A549 (cell line): ENCODE measurements at regions not wholly inside any gene's neighbourhood (a gene's known extent, or its start where the extent isn't known, plus 50 kb on each side); places are given as distances from the start of the nearest gene placed in this dataset.

Source experiments
- CEBPB ChIP-seq, 2 experiments: fragments of >200 bp in 1 of 2; sonication (Bioruptor Twin) in 1 of 2; formaldehyde crosslinking in 1 of 2; IDR thresholded peaks; 2 replicates each; pipeline ENCODE4 v1.6.1; 2012 to 2016
- CHD4 ChIP-seq: fragments of 200-600 bp; sonication (generic); IDR thresholded peaks from 2 replicates; pipeline ENCODE4 v1.6.1; 2016; ENCODE audit warnings: antibody characterized with exemption, mild to moderate bottlenecking, borderline replicate concordance
- CTCF ChIP-seq: fragments of >200 bp; sonication (Bioruptor Twin); formaldehyde crosslinking; IDR thresholded peaks from 3 replicates; pipeline ENCODE4 v1.5.1; 2016
- E2F6 ChIP-seq: IDR thresholded peaks from 2 replicates; pipeline ENCODE4 v1.6.1; 2012; ENCODE audit warnings: low read depth, borderline replicate concordance
- EP300 ChIP-seq, 2 experiments: fragments of >200 bp; sonication (Bioruptor Twin); formaldehyde crosslinking; IDR thresholded peaks; 2 replicates in 1 of 2; 3 replicates in 1 of 2; pipeline ENCODE4 v1.6.1; 2016 to 2017
- JUNB ChIP-seq: fragments of >200 bp; sonication (Bioruptor Twin); formaldehyde crosslinking; IDR thresholded peaks from 2 replicates; pipeline ENCODE4 v1.6.1; 2016
- KDM1A ChIP-seq: fragments of 200-600 bp; sonication (generic); IDR thresholded peaks from 2 replicates; pipeline ENCODE4 v1.6.1; 2016; ENCODE audit warnings: low read depth, mild to moderate bottlenecking
- MAX ChIP-seq: IDR thresholded peaks from 2 replicates; pipeline ENCODE4 v1.6.1; 2012
- MYC ChIP-seq: IDR thresholded peaks from 2 replicates; pipeline ENCODE4 v1.6.1; 2012; ENCODE audit warnings: mild to moderate bottlenecking, inconsistent platforms, low read length, improper control_type of control experiment, borderline replicate concordance
- NFE2L2 ChIP-seq: fragments of 150-350 bp; conservative IDR thresholded peaks from 2 replicates; pipeline ENCODE4 v1.6.1; 2014; ENCODE audit warnings: low read length
- POLR2A ChIP-seq: IDR thresholded peaks from 2 replicates; pipeline ENCODE4 v1.6.1; 2012; ENCODE audit warnings: mild to moderate bottlenecking, low read length
- RAD21 ChIP-seq, 2 experiments: fragments of >200 bp in 1 of 2; sonication (Bioruptor Twin) in 1 of 2; formaldehyde crosslinking in 1 of 2; IDR thresholded peaks in 1 of 2; conservative IDR thresholded peaks in 1 of 2; 2 replicates in 1 of 2; 3 replicates in 1 of 2; pipeline ENCODE4 v1.6.1; 2012 to 2018; ENCODE audit warnings: inconsistent platforms in 1 of 2
- RCOR1 ChIP-seq: fragments of 150-350 bp; IDR thresholded peaks from 2 replicates; pipeline ENCODE4 v1.6.1; 2014; ENCODE audit warnings: antibody characterized with exemption, low read length, low read depth
- SMC3 ChIP-seq: fragments of >200 bp; sonication (Bioruptor Twin); formaldehyde crosslinking; IDR thresholded peaks from 3 replicates; pipeline ENCODE4 v1.6.1; 2018; ENCODE audit warnings: inconsistent platforms

GRCh38 chr5:27462936-27463335 lies 424.6 kb upstream of the CDH9 start:
- TF ChIP-seq EP300 (IDR thresholded peaks at IDR 0.05), result no peak
- TF ChIP-seq CTCF, result no peak
- no peak for TF ChIP-seq MYC
- TF ChIP-seq CEBPB (IDR thresholded peaks at IDR 0.05), result no peak
- TF ChIP-seq RCOR1, result no peak
- no peak for TF ChIP-seq KDM1A
- TF ChIP-seq NFE2L2, result no peak
- TF ChIP-seq CHD4, result no peak
- TF ChIP-seq SMC3, result no peak
- no peak for TF ChIP-seq POLR2A
- TF ChIP-seq JUNB, result no peak
- TF ChIP-seq MAX, result no peak
- TF ChIP-seq RAD21 (conservative IDR thresholded peaks at IDR 0.05 in 1 of 2, IDR thresholded peaks at IDR 0.05 in 1 of 2), result no peak
- no peak for TF ChIP-seq E2F6
